ENCODE measurements at regions not wholly inside any gene's neighbourhood (a gene's known extent, or its start where the extent isn't known, plus 50 kb on each side); places are given as distances from the start of the nearest gene placed in this dataset.

GRCh38 chr6:137745321-137745720, 121.7 kb upstream of the TNFAIP3 start:
- POLR2A ChIA-PET, result no interaction called here
- Mint-ChIP-seq H3K4me1 (ENCODE audit: low read depth, unreplicated experiment) (peaks cover 20% of the 10 kb centered on the region), H3K27ac (ENCODE audit: unreplicated experiment) (no peak overlapping the region), H3K9me3 (ENCODE audit: unreplicated experiment) (peaks cover 2% of the 10 kb centered on the region), H3K36me3 (ENCODE audit: insufficient read depth, unreplicated experiment) (no peaks in the 10 kb centered on the region), H3K4me3 (ENCODE audit: unreplicated experiment) (no peak overlapping the region), H3K27me3 (ENCODE audit: insufficient read depth, unreplicated experiment) (no peaks in the 10 kb centered on the region)
- Histone ChIP-seq H3K36me3 (ENCODE audit: control insufficient read depth, insufficient read depth, low read length) (no peaks in the 10 kb centered on the region), H3K4me3 (ENCODE audit: low read depth, low read length) (no peak overlapping the region), H3K4me1 (no peaks in the 10 kb centered on the region), H3K27me3 (replicated peaks; ENCODE audit: control insufficient read depth, insufficient read depth, low read length) (no peaks in the 10 kb centered on the region), H3K9me3 (no peaks in the 10 kb centered on the region)
- no TSS peak for BruUV-seq (replicated peaks)
- TF ChIP-seq CTCF (IDR thresholded peaks at IDR 0.05; ENCODE audit: insufficient read depth in 1 of 2, low read depth in 1 of 2, low read length in 1 of 2, severe bottlenecking in 1 of 2, unreplicated experiment in 1 of 2), result no peak
- CTCF ChIA-PET, result interaction anchor here (0.5 kb wide), 1 partner anchor 42 kb away, joined by 3 read pairs; no protein-coding TSS in a partner anchor
- intact Hi-C loops (cut with micrococcal nuclease; ENCODE audit: unreplicated experiment), result no loop called here
- no peak for DNase-seq

GRCh38 chr6:137746264-137746663, 120.8 kb upstream of the TNFAIP3 start:
- Histone ChIP-seq H3K4me1 (no peaks in the 10 kb centered on the region), H3K27me3 (replicated peaks; ENCODE audit: control insufficient read depth, insufficient read depth, low read length) (no peaks in the 10 kb centered on the region), H3K4me3 (ENCODE audit: low read depth, low read length) (no peak overlapping the region), H3K36me3 (ENCODE audit: control insufficient read depth, insufficient read depth, low read length) (no peaks in the 10 kb centered on the region), H3K9me3 (no peaks in the 10 kb centered on the region)
- Mint-ChIP-seq H3K9me3 (ENCODE audit: unreplicated experiment) (no peaks in the 10 kb centered on the region), H3K27ac (ENCODE audit: unreplicated experiment) (no peak overlapping the region), H3K36me3 (ENCODE audit: insufficient read depth, unreplicated experiment) (no peaks in the 10 kb centered on the region), H3K4me3 (ENCODE audit: unreplicated experiment) (no peak overlapping the region), H3K27me3 (ENCODE audit: insufficient read depth, unreplicated experiment) (no peaks in the 10 kb centered on the region), H3K4me1 (ENCODE audit: low read depth, unreplicated experiment) (peaks cover 20% of the 10 kb centered on the region)
- no peak for TF ChIP-seq CTCF (IDR thresholded peaks at IDR 0.05; ENCODE audit: insufficient read depth in 1 of 2, low read depth in 1 of 2, low read length in 1 of 2, severe bottlenecking in 1 of 2, unreplicated experiment in 1 of 2)
- intact Hi-C loops (cut with micrococcal nuclease; ENCODE audit: unreplicated experiment), result no loop called here
- no peak for DNase-seq
- ChIA-PET POLR2A (no interaction called here), CTCF (no interaction called here)
- no TSS peak for BruUV-seq (replicated peaks)

DNA sequence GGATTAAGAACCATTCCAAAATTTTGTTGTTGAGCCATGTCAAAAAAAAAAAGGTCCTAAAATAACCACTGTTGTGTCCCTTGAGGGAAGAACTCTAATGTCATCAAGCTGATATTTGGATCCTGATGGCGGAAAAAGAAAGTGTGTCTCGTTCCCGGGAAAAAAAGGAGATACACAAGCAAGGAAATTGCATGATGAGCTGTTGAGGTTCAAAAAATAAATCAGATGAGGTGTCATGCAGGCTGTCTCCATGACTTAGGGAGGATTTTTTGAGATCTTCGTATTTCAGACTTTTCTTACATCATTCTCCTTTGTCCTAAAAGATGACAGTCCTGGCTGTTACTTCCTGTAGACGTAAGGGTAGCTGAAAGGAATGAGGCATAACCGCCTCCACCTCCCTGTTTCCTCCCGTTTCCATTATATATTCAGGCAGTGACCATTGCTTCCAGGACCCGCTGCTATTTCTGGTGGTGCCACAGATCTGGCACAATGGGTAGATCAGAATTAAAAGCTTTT, 117.3 kb upstream of the TNFAIP3 start:
- Mint-ChIP-seq H3K36me3 (ENCODE audit: insufficient read depth, unreplicated experiment) (no peaks in the 10 kb centered on the region), H3K9me3 (ENCODE audit: unreplicated experiment) (no peaks in the 10 kb centered on the region), H3K27ac (ENCODE audit: unreplicated experiment) (no peak overlapping the region), H3K4me1 (ENCODE audit: low read depth, unreplicated experiment) (peaks cover 15% of the 10 kb centered on the region), H3K27me3 (ENCODE audit: insufficient read depth, unreplicated experiment) (no peaks in the 10 kb centered on the region), H3K4me3 (ENCODE audit: unreplicated experiment) (no peak overlapping the region)
- ChIA-PET CTCF (no interaction called here), POLR2A (no interaction called here)
- TF ChIP-seq CTCF (IDR thresholded peaks at IDR 0.05; ENCODE audit: insufficient read depth in 1 of 2, low read depth in 1 of 2, low read length in 1 of 2, severe bottlenecking in 1 of 2, unreplicated experiment in 1 of 2), result no peak
- H3K27me3 ChIP-seq (replicated peaks; ENCODE audit: control insufficient read depth, insufficient read depth, low read length), result no peaks in the 10 kb centered on the region
- DNase-seq, result no peak
- no peaks in the 10 kb centered on the region for H3K4me1 ChIP-seq
- H3K9me3 ChIP-seq, result no peaks in the 10 kb centered on the region
- intact Hi-C loops (cut with micrococcal nuclease; ENCODE audit: unreplicated experiment), result no loop called here
- H3K4me3 ChIP-seq (ENCODE audit: low read depth, low read length), result no peak overlapping the region
- no peaks in the 10 kb centered on the region for H3K36me3 ChIP-seq (ENCODE audit: control insufficient read depth, insufficient read depth, low read length)
- BruUV-seq (replicated peaks), result no TSS peak

Data from Caco-2 (cell line).